ENCODE measurements at regions not wholly inside any gene's neighbourhood (a gene's known extent, or its start where the extent isn't known, plus 50 kb on each side); places are given as distances from the start of the nearest gene placed in this dataset.
"Not testable (repeated sequence)": the region's sequence is repeated elsewhere in the genome, so short reads cannot be mapped to it uniquely, and the experiment has no call there.

- TF ChIP-seq POGZ (CRISPR knock-in tag; IDR thresholded peaks at IDR 0.05); ZNF230 (CRISPR knock-in tag; IDR thresholded peaks at IDR 0.05); CHD4 (IDR thresholded peaks at IDR 0.05; ENCODE audit: borderline replicate concordance, low read length); HCFC1 (IDR thresholded peaks at IDR 0.05; ENCODE audit: low read depth, low read length); MXD4 (CRISPR knock-in tag; IDR thresholded peaks at IDR 0.05); PHB2 (IDR thresholded peaks at IDR 0.05; ENCODE audit: partially characterized antibody); ZKSCAN8 (CRISPR knock-in tag; IDR thresholded peaks at IDR 0.05; ENCODE audit: borderline replicate concordance); POLR2A (IDR thresholded peaks at IDR 0.05; ENCODE audit: insufficient read depth in 1 of 2, low read depth in 2 of 2, low read length in 2 of 2); FOXP4 (CRISPR knock-in tag; IDR thresholded peaks at IDR 0.05); ZNF274 (CRISPR knock-in tag; IDR thresholded peaks at IDR 0.05): not testable (repeated sequence)
- TF ChIP-seq, protein P1, sequence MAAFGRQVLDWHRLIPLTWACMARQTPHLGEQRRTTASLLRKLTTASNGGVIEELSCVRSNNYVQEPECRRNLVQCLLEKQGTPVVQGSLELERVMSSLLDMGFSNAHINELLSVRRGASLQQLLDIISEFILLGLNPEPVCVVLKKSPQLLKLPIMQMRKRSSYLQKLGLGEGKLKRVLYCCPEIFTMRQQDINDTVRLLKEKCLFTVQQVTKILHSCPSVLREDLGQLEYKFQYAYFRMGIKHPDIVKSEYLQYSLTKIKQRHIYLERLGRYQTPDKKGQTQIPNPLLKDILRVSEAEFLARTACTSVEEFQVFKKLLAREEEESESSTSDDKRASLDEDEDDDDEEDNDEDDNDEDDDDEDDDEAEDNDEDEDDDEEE (CRISPR knock-in tag; IDR thresholded peaks at IDR 0.05): not testable (repeated sequence)
- TF ChIP-seq, protein P2, sequence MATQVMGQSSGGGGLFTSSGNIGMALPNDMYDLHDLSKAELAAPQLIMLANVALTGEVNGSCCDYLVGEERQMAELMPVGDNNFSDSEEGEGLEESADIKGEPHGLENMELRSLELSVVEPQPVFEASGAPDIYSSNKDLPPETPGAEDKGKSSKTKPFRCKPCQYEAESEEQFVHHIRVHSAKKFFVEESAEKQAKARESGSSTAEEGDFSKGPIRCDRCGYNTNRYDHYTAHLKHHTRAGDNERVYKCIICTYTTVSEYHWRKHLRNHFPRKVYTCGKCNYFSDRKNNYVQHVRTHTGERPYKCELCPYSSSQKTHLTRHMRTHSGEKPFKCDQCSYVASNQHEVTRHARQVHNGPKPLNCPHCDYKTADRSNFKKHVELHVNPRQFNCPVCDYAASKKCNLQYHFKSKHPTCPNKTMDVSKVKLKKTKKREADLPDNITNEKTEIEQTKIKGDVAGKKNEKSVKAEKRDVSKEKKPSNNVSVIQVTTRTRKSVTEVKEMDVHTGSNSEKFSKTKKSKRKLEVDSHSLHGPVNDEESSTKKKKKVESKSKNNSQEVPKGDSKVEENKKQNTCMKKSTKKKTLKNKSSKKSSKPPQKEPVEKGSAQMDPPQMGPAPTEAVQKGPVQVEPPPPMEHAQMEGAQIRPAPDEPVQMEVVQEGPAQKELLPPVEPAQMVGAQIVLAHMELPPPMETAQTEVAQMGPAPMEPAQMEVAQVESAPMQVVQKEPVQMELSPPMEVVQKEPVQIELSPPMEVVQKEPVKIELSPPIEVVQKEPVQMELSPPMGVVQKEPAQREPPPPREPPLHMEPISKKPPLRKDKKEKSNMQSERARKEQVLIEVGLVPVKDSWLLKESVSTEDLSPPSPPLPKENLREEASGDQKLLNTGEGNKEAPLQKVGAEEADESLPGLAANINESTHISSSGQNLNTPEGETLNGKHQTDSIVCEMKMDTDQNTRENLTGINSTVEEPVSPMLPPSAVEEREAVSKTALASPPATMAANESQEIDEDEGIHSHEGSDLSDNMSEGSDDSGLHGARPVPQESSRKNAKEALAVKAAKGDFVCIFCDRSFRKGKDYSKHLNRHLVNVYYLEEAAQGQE (IDR thresholded peaks at IDR 0.05; ENCODE audit: borderline replicate concordance in 1 of 2, low read depth in 1 of 2, low read length in 2 of 2): not testable (repeated sequence)
These were observed 155.8 kb upstream of the ARHGAP42 start for GRCh38 chr11:100531290-100531689.
